ENCODE measurements at regions not wholly inside any gene's neighbourhood (a gene's known extent, or its start where the extent isn't known, plus 50 kb on each side); places are given as distances from the start of the nearest gene placed in this dataset.
"Not testable (repeated sequence)": the region's sequence is repeated elsewhere in the genome, so short reads cannot be mapped to it uniquely, and the experiment has no call there.

DNA sequence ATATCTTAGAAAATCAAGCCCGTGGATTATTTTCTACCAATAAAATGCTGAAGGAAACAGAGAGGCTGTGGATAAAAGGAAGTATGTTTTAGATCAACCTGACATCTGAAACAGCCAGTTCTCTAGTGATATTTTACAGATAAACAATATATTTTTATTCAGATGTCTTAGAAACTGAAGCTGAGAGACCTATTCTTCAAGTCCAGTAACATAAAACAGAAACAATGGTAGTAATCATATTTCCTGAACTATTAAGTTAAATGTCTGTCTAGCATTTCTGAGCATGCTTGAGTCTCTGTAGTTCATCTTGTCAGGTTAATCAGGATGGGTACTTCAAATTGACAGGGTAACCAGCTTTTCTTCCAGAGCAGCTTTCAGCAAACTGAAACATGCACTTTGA, 449.6 kb upstream of the TOM1L1 start:
- no peak overlapping the region for H3K4me3 ChIP-seq (replicated peaks in 1 of 4; ENCODE audit: control extremely low read depth in 1 of 4, insufficient read depth in 1 of 4, low read depth in 3 of 4, low read length in 4 of 4)
- H3K27me3 ChIP-seq (ENCODE audit: control insufficient read depth, insufficient read depth, low read length) = no peaks in the 10 kb centered on the region
- no peaks in the 10 kb centered on the region for H3K36me3 ChIP-seq (ENCODE audit: control insufficient read depth, insufficient read depth, low read length)
- no peaks in the 10 kb centered on the region for H4K20me1 ChIP-seq (ENCODE audit: control insufficient read depth, extremely low read depth, insufficient read depth, low read length)
- H3K79me2 ChIP-seq (ENCODE audit: control insufficient read depth, insufficient read depth, low read length) = no peaks in the 10 kb centered on the region
- no peak overlapping the region for H3K4me2 ChIP-seq (ENCODE audit: extremely low read depth, insufficient read depth, low read length)
- DNase-seq (ENCODE audit: low read depth in 2 of 2) = no peak
- H2AFZ ChIP-seq (ENCODE audit: low read length) = no peak overlapping the region
- H3K9me3 ChIP-seq (ENCODE audit: control insufficient read depth, insufficient read depth, low read depth, low read length) = no peaks in the 10 kb centered on the region
- no peaks in the 10 kb centered on the region for H3K4me1 ChIP-seq (ENCODE audit: control insufficient read depth, extremely low read depth, insufficient read depth, low read length)
- H3K27ac ChIP-seq (ENCODE audit: insufficient read depth, low read length) = no peak overlapping the region
- H3K9ac ChIP-seq (ENCODE audit: insufficient read depth, low read length) = no peak overlapping the region
- TF ChIP-seq, protein P1, sequence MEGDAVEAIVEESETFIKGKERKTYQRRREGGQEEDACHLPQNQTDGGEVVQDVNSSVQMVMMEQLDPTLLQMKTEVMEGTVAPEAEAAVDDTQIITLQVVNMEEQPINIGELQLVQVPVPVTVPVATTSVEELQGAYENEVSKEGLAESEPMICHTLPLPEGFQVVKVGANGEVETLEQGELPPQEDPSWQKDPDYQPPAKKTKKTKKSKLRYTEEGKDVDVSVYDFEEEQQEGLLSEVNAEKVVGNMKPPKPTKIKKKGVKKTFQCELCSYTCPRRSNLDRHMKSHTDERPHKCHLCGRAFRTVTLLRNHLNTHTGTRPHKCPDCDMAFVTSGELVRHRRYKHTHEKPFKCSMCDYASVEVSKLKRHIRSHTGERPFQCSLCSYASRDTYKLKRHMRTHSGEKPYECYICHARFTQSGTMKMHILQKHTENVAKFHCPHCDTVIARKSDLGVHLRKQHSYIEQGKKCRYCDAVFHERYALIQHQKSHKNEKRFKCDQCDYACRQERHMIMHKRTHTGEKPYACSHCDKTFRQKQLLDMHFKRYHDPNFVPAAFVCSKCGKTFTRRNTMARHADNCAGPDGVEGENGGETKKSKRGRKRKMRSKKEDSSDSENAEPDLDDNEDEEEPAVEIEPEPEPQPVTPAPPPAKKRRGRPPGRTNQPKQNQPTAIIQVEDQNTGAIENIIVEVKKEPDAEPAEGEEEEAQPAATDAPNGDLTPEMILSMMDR (conservative IDR thresholded peaks at IDR 0.05 in 1 of 2, IDR thresholded peaks at IDR 0.05 in 1 of 2; ENCODE audit: low read depth in 1 of 2, low read length in 2 of 2) = no peak
- TF ChIP-seq EZH2 (IDR thresholded peaks at IDR 0.05; ENCODE audit: low read length, missing control alignments) = no peak

DNA sequence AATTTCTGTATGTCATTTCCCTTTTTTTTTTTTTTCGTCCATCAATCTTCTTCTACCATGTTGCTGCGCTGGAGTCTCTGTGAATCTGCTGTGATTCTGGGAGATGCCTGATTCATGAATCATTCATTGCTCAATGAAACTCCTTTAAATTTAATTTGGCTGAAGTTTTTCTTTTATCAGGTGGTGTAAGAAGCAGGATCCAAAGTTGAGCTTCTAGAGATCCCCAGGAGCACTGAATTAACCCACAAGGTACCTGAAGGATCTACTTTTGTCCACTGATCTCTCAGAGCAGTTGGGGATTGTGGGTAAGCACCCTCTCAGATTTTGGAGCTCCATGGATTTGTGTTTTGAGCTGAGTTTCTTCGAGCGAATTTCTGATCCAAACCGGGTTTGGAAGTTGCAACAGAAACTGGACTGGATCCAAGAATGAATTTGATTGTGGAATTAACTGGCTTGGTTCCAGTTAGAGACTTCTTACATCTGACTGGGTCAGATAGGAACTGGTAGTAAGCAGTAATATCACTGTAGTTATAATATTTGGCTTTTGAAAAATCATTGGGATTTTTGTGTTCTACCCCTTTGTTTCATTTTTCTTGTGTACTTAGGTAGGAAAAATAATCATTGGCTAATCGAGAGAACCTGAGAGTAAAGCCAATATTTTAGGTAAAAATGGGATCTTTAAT, 447.8 kb upstream of the TOM1L1 start:
- H3K9me3 ChIP-seq (ENCODE audit: control insufficient read depth, insufficient read depth, low read depth, low read length) = no peaks in the 10 kb centered on the region
- H3K27me3 ChIP-seq (ENCODE audit: control insufficient read depth, insufficient read depth, low read length) = no peaks in the 10 kb centered on the region
- no peak overlapping the region for H3K9ac ChIP-seq (ENCODE audit: insufficient read depth, low read length)
- H3K36me3 ChIP-seq (ENCODE audit: control insufficient read depth, insufficient read depth, low read length) = no peaks in the 10 kb centered on the region
- DNase-seq (ENCODE audit: low read depth in 2 of 2) = no peak
- no peak for TF ChIP-seq EZH2 (IDR thresholded peaks at IDR 0.05; ENCODE audit: low read length, missing control alignments)
- TF ChIP-seq, protein P1 (conservative IDR thresholded peaks at IDR 0.05 in 1 of 2, IDR thresholded peaks at IDR 0.05 in 1 of 2; ENCODE audit: low read depth in 1 of 2, low read length in 2 of 2) = no peak
- H3K4me1 ChIP-seq (ENCODE audit: control insufficient read depth, extremely low read depth, insufficient read depth, low read length) = no peaks in the 10 kb centered on the region
- no peaks in the 10 kb centered on the region for H4K20me1 ChIP-seq (ENCODE audit: control insufficient read depth, extremely low read depth, insufficient read depth, low read length)
- no peaks in the 10 kb centered on the region for H3K79me2 ChIP-seq (ENCODE audit: control insufficient read depth, insufficient read depth, low read length)
- no peak overlapping the region for H2AFZ ChIP-seq (ENCODE audit: low read length)
- H3K4me3 ChIP-seq (replicated peaks in 1 of 4; ENCODE audit: control extremely low read depth in 1 of 4, insufficient read depth in 1 of 4, low read depth in 3 of 4, low read length in 4 of 4) = no peak overlapping the region
- H3K27ac ChIP-seq (ENCODE audit: insufficient read depth, low read length) = no peak overlapping the region
- H3K4me2 ChIP-seq (ENCODE audit: extremely low read depth, insufficient read depth, low read length) = no peak overlapping the region

DNA sequence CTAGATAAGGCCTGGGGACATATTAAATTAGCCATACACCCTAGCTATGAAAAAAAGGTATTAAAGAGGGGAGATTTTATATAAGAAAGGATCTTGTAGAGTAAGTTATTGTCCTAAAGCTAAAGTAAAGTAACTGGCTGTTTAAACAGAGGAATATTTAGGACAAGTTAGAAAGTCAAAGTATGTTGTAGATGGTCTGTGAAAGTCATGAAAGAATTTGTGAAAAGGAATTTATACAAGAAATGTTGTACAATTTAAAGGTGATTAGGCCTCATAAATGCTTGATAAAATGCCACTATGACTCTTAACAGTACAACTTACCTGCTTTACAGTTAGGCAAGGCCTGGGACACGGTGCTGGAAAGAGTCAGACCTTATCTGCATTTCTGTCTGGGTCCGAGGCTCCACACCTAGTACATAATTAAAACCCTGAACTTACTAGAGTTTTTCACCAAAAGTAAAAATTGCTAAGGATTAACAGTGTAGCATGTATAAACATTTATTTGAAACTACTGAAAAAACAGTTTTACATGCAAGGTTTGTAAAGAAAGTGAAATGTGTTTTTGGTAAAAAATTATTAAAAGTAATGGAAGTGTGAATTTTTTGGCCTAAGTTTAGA, 445.3 kb upstream of the TOM1L1 start:
- Histone ChIP-seq H3K4me1 (ENCODE audit: control insufficient read depth, extremely low read depth, insufficient read depth, low read length) (no peaks in the 10 kb centered on the region), H3K36me3 (ENCODE audit: control insufficient read depth, insufficient read depth, low read length) (no peaks in the 10 kb centered on the region), H3K9me3 (ENCODE audit: control insufficient read depth, insufficient read depth, low read depth, low read length) (no peaks in the 10 kb centered on the region), H3K4me2 (ENCODE audit: extremely low read depth, insufficient read depth, low read length) (no peak overlapping the region), H2AFZ (ENCODE audit: low read length) (no peak overlapping the region), H3K27me3 (ENCODE audit: control insufficient read depth, insufficient read depth, low read length) (no peaks in the 10 kb centered on the region), H3K27ac (ENCODE audit: insufficient read depth, low read length) (no peak overlapping the region), H3K79me2 (ENCODE audit: control insufficient read depth, insufficient read depth, low read length) (no peaks in the 10 kb centered on the region), H3K9ac (ENCODE audit: insufficient read depth, low read length) (no peak overlapping the region), H4K20me1 (ENCODE audit: control insufficient read depth, extremely low read depth, insufficient read depth, low read length) (no peaks in the 10 kb centered on the region), H3K4me3 (replicated peaks in 1 of 4; ENCODE audit: control extremely low read depth in 1 of 4, insufficient read depth in 1 of 4, low read depth in 3 of 4, low read length in 4 of 4) (no peak overlapping the region)
- no peak for DNase-seq (ENCODE audit: low read depth in 2 of 2)
- TF ChIP-seq, protein P1 (conservative IDR thresholded peaks at IDR 0.05 in 1 of 2, IDR thresholded peaks at IDR 0.05 in 1 of 2; ENCODE audit: low read depth in 1 of 2, low read length in 2 of 2) = no peak

DNA sequence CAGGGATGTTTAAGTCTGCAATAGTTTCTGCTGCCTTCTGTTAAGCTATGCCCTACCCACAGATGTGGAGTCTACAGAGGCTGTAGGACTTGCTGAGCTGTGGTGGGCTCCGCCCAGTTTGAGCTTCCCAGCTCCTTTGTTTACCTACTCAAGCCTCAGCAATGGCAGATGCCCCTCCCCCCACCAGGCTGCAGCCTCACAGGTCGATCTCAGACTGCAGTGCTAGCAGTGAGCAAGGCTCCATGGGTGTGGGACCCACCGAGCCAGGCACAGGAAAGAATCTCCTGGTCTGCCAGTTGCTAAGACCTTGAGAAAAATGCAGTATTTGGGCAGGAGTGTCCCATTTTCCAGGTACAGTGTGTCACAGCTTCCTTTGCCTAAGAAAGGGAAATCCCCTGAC, 435.2 kb upstream of the TOM1L1 start:
- H3K4me1 ChIP-seq (ENCODE audit: control insufficient read depth, extremely low read depth, insufficient read depth, low read length); DNase-seq (ENCODE audit: low read depth in 2 of 2); H2AFZ ChIP-seq (ENCODE audit: low read length); H3K4me2 ChIP-seq (ENCODE audit: extremely low read depth, insufficient read depth, low read length); H3K27ac ChIP-seq (ENCODE audit: insufficient read depth, low read length); H3K36me3 ChIP-seq (ENCODE audit: control insufficient read depth, insufficient read depth, low read length); H3K4me3 ChIP-seq (replicated peaks in 1 of 4; ENCODE audit: control extremely low read depth in 1 of 4, insufficient read depth in 1 of 4, low read depth in 3 of 4, low read length in 4 of 4); H3K27me3 ChIP-seq (ENCODE audit: control insufficient read depth, insufficient read depth, low read length); H3K9ac ChIP-seq (ENCODE audit: insufficient read depth, low read length); H3K79me2 ChIP-seq (ENCODE audit: control insufficient read depth, insufficient read depth, low read length); H4K20me1 ChIP-seq (ENCODE audit: control insufficient read depth, extremely low read depth, insufficient read depth, low read length); H3K9me3 ChIP-seq (ENCODE audit: control insufficient read depth, insufficient read depth, low read depth, low read length): not testable (repeated sequence)
